Cardiac muscle cell (in vitro differentiated cells and primary cell): ENCODE measurements at regions not wholly inside any gene's neighbourhood (a gene's known extent, or its start where the extent isn't known, plus 50 kb on each side); places are given as distances from the start of the nearest gene placed in this dataset.

ENCODE experiments used
- DNase-seq, 2 donors: peaks; one replicate each; pipeline versions ENCODE4 v3.0.0 to v3.0.0-alpha.2; 2010 to 2017; ENCODE audit warnings: low read depth in 1 of 2, low spot score in 1 of 2
- H3K27ac ChIP-seq: fragments of 200-600 bp; sonication (generic); 2 replicates; pipeline ENCODE4 v1.5.1; 2016
- H3K27me3 ChIP-seq: fragments of 200-600 bp; sonication (generic); 2 replicates; pipeline ENCODE4 v1.6.0; 2016; ENCODE audit warnings: control low read depth
- H3K36me3 ChIP-seq: fragments of 200-600 bp; sonication (generic); 2 replicates; pipeline ENCODE4 v1.5.1; 2016; ENCODE audit warnings: control low read depth
- H3K4me1 ChIP-seq: fragments of 200-600 bp; sonication (generic); 2 replicates; pipeline ENCODE4 v1.8.1; 2017; ENCODE audit warnings: low read depth, mild to moderate bottlenecking, mixed run types
- H3K4me3 ChIP-seq: fragments of 200-600 bp; sonication (generic); 2 replicates; pipeline ENCODE4 v1.5.1; 2016; ENCODE audit warnings: mild to moderate bottlenecking
- H3K9me3 ChIP-seq: fragments of 200-600 bp; sonication (generic); 2 replicates; pipeline ENCODE4 v1.5.1; 2017; ENCODE audit warnings: low read depth, mild to moderate bottlenecking, control low read depth
- TF ChIP-seq, protein P1 (sequence below): IDR thresholded peaks from 2 replicates; pipeline ENCODE4 v1.5.1; 2012; ENCODE audit warnings: low read depth, mild to moderate bottlenecking, low read length

DNA sequence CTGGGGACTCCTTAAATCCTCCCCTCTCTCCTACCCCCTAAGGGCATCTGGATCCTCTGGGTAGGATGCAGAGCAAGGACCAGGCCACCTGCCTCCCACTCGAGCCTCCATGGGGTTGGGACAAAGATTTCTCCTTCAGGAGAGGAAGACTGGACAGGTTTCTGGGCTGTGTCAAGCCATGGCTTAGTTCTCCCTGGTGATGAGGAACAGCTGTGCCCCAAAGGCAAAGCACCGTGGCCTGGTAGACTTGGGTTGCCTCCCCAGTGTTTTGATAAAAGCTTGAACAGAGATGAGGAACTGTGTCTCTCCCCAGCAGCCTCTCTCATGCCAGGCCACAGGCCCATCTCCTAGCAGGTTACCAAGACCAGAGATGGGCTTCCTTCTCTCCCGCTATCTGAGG is 238.3 kb downstream of the WDR11 start:
- Histone ChIP-seq H3K9me3 (no peaks in the 10 kb centered on the region), H3K36me3 (no peaks in the 10 kb centered on the region), H3K27ac (no peak overlapping the region), H3K4me3 (no peak overlapping the region), H3K27me3 (no peaks in the 10 kb centered on the region), H3K4me1 (peaks cover 5% of the 10 kb centered on the region)
- TF ChIP-seq, protein P1, sequence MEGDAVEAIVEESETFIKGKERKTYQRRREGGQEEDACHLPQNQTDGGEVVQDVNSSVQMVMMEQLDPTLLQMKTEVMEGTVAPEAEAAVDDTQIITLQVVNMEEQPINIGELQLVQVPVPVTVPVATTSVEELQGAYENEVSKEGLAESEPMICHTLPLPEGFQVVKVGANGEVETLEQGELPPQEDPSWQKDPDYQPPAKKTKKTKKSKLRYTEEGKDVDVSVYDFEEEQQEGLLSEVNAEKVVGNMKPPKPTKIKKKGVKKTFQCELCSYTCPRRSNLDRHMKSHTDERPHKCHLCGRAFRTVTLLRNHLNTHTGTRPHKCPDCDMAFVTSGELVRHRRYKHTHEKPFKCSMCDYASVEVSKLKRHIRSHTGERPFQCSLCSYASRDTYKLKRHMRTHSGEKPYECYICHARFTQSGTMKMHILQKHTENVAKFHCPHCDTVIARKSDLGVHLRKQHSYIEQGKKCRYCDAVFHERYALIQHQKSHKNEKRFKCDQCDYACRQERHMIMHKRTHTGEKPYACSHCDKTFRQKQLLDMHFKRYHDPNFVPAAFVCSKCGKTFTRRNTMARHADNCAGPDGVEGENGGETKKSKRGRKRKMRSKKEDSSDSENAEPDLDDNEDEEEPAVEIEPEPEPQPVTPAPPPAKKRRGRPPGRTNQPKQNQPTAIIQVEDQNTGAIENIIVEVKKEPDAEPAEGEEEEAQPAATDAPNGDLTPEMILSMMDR: no peak
- no peak for DNase-seq

DNA sequence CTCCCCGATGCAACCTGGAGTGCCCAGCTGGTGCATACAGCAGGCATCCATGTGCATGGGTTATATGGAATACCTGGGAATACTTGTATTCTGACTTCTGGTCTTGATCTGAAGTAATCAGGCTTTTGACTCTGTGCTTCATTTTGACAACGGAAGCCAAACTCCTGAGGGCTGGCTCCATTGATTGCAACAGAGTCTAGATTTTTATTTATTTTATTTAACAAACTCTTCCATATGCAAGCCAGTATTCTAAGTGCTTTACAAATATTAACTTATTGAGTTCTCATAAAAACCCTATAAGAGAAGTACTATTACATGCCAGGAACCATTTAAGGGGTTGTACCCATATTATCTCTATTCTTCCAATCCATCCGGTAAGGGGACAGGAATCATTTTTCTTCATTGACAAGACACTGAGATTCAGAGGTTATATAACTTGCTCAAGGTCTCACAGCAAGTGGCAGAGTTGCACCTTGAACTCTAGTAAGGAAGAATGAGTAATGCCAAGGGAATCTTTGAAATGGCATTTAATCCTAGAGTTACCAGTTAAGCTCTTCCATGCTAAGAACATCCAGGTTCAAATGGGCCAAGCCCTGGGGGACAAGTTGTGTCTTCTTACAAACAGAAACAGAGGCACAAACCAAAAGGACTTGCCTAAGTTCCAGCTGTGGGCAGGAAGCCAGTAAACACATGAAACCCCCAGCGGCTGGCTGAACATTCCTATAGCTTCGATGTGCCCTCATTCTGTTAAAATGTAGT is 241.0 kb downstream of the WDR11 start:
- TF ChIP-seq, protein P1: no peak
- no peaks in the 10 kb centered on the region for H3K9me3 ChIP-seq
- no peaks in the 10 kb centered on the region for H3K27me3 ChIP-seq
- no peaks in the 10 kb centered on the region for H3K36me3 ChIP-seq
- DNase-seq: peak in 1 of 2 donors; percentile 62
- peaks cover 5% of the 10 kb centered on the region for H3K4me1 ChIP-seq
- H3K4me3 ChIP-seq: no peak overlapping the region
- no peak overlapping the region for H3K27ac ChIP-seq

DNA sequence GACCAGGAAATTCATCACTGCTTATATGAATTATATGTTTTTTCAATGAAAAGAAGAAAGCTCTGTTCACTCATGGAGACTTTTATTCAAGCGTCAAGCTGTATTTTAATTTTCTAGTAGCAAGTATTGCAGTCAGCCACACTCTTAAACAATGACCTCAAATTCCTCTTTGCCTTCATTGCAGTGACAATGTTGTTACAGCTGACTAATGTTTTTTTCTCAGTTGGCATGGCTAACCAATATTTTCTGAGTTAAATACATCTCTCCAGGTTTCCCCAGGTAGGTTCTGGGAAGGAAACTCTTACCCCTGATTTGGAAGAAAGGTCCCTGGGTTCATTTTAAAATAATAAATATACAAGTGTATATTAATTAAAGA is 241.5 kb downstream of the WDR11 start:
- no peak for DNase-seq
- no peaks in the 10 kb centered on the region for H3K36me3 ChIP-seq
- no peaks in the 10 kb centered on the region for H3K9me3 ChIP-seq
- TF ChIP-seq, protein P1: no peak
- peaks cover 11% of the 10 kb centered on the region for H3K4me1 ChIP-seq
- H3K27me3 ChIP-seq: no peaks in the 10 kb centered on the region
- H3K4me3 ChIP-seq: no peak overlapping the region
- H3K27ac ChIP-seq: no peak overlapping the region

DNA sequence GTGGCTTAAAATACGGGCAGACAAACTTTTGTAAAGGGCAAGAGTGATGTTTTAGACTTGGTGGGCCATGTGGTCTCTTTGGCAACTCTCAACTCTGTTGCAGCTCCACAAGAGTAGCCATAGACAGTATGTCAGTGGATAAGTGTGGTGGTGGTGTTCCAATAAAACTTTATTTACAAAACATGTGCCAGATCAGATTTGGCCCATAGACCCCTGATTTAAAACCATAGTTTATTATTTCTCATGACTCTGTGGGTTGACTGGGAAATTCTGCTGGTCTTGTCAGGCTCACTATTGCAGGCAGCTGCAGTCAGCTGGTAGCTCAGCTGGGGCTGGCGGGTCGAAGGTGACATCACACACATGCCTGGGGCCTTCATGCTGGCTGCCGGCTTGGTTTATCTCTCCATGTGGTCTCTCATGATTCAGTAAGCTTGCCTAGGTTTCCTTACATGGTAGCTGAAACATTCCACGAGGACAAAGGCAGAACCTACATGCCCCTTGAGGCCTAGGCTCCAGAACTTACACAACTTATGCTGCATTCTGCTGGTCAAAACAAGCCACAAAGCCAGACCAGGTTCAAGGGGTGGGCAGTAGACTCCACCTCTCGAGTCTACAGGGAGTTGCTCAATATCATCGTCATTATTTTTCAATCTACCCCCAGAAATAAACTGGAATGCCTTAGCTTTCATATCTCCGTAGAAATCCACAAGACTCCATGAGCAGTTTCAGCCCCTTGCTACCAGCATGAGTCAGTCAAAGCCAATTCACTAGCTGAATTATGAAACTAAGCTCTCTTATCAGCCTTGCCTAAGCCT is 245.7 kb downstream of the WDR11 start:
- TF ChIP-seq, protein P1: no peak

DNA sequence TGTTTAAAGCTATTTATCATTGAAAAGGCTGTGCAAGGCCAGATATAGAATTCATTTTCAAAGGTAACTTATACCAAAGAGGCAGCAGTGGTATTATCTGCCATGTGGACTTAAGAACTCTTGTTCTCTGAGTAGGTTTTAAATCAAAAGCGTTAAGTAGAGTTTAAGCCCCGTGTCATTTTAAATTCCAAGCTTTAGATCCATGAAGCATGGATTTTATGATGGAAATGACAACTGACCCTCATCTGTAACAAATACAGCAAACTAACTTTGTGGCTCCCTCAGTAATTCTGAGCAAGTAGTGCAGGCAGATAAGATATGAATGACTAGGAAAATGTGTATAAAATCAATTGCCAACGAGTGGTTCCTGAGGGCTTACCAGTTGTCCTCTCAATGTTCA is 247.0 kb downstream of the WDR11 start:
- H3K36me3 ChIP-seq: no peaks in the 10 kb centered on the region

More for the DNA sequence above, 245.7 kb downstream of the WDR11 start:
- peaks cover 34% of the 10 kb centered on the region for H3K4me1 ChIP-seq
- H3K27ac ChIP-seq: peak overlapping the region; percentile 54
- H3K4me3 ChIP-seq: no peak overlapping the region
- no peaks in the 10 kb centered on the region for H3K27me3 ChIP-seq
- H3K36me3 ChIP-seq: no peaks in the 10 kb centered on the region
- peak in 1 of 2 donors; percentile 99 for DNase-seq
- no peaks in the 10 kb centered on the region for H3K9me3 ChIP-seq

More for the DNA sequence above, 247.0 kb downstream of the WDR11 start:
- Histone ChIP-seq H3K9me3 (no peaks in the 10 kb centered on the region), H3K4me3 (no peak overlapping the region), H3K27ac (peak overlapping the region; percentile 79), H3K27me3 (no peaks in the 10 kb centered on the region), H3K4me1 (peaks cover 34% of the 10 kb centered on the region)
- TF ChIP-seq, protein P1: no peak
- DNase-seq: no peak
